ENCODE measurements at regions not wholly inside any gene's neighbourhood (a gene's known extent, or its start where the extent isn't known, plus 50 kb on each side); places are given as distances from the start of the nearest gene placed in this dataset.

GRCh38 chr2:103660947-103661346 is 899.1 kb downstream of the TMEM182 start (continued):
- TF ChIP-seq GTF2F1 (IDR thresholded peaks at IDR 0.05; ENCODE audit: borderline replicate concordance, low read depth, low read length): no peak
- no peak for TF ChIP-seq POLR2A (IDR thresholded peaks at IDR 0.05; ENCODE audit: control extremely low read depth in 1 of 2, low read depth in 2 of 2, low read length in 2 of 2)
